ENCODE measurements at regions not wholly inside any gene's neighbourhood (a gene's known extent, or its start where the extent isn't known, plus 50 kb on each side); places are given as distances from the start of the nearest gene placed in this dataset.

- no peaks in the 10 kb centered on the region for H4K20me1 ChIP-seq (ENCODE audit: insufficient read depth)
- no peaks in the 10 kb centered on the region for H3K27me3 ChIP-seq (ENCODE audit: insufficient read depth, low read depth, low read length)
- H3F3A ChIP-seq (ENCODE audit: insufficient read depth, low read length, poor library complexity, severe bottlenecking), result no peaks in the 10 kb centered on the region
- no peaks in the 10 kb centered on the region for H3K9me3 ChIP-seq (ENCODE audit: low read length)
- TF ChIP-seq MXI1 (conservative IDR thresholded peaks at IDR 0.05; ENCODE audit: poor library complexity, severe bottlenecking), result no peak
- no peak for TF ChIP-seq RAD21 (conservative IDR thresholded peaks at IDR 0.05)
- TF ChIP-seq CTCF (IDR thresholded peaks at IDR 0.05; ENCODE audit: poor library complexity, severe bottlenecking), result no peak
- no peak for TF ChIP-seq EP300 (conservative IDR thresholded peaks at IDR 0.05; ENCODE audit: poor library complexity, severe bottlenecking)
- TF ChIP-seq TAF1 (IDR thresholded peaks at IDR 0.05; ENCODE audit: low read depth), result no peak
- TF ChIP-seq EZH2 (IDR thresholded peaks at IDR 0.05; ENCODE audit: borderline replicate concordance, insufficient read depth, low read length, poor library complexity, severe bottlenecking), result no peak
- TF ChIP-seq SMC3 (conservative IDR thresholded peaks at IDR 0.05; ENCODE audit: poor library complexity), result no peak
- no peak for TF ChIP-seq POLR2AphosphoS5 (IDR thresholded peaks at IDR 0.05)
- no peak for TF ChIP-seq REST (IDR thresholded peaks at IDR 0.05; ENCODE audit: borderline replicate concordance)
- no peak overlapping the region for H3K9ac ChIP-seq (ENCODE audit: low read length)
- H2AFZ ChIP-seq (ENCODE audit: low read depth, low read length), result no peak overlapping the region
- H3K27ac ChIP-seq (ENCODE audit: low read length), result no peak overlapping the region
- no peaks in the 10 kb centered on the region for H3K9me2 ChIP-seq (ENCODE audit: insufficient read depth, low read length)
- H3K4me2 ChIP-seq (ENCODE audit: low read length), result no peak overlapping the region
- H3K4me3 ChIP-seq (ENCODE audit: low read length), result no peak overlapping the region
- H3K36me3 ChIP-seq (ENCODE audit: insufficient read depth, low read length), result no peaks in the 10 kb centered on the region
- H3K79me2 ChIP-seq (replicated peaks; ENCODE audit: insufficient read depth, low read length), result no peaks in the 10 kb centered on the region
Observed at GRCh38 chr2:209145941-209146681, 277.7 kb upstream of the MAP2 start.

- no peaks in the 10 kb centered on the region for H3K9me2 ChIP-seq (ENCODE audit: insufficient read depth, low read length)
- no peaks in the 10 kb centered on the region for H3F3A ChIP-seq (ENCODE audit: insufficient read depth, low read length, poor library complexity, severe bottlenecking)
- H3K36me3 ChIP-seq (ENCODE audit: insufficient read depth, low read length), result no peaks in the 10 kb centered on the region
- no peaks in the 10 kb centered on the region for H3K27me3 ChIP-seq (ENCODE audit: insufficient read depth, low read depth, low read length)
- no peaks in the 10 kb centered on the region for H3K9me3 ChIP-seq (ENCODE audit: low read length)
- H3K27ac ChIP-seq (ENCODE audit: low read length), result no peak overlapping the region
- no peak overlapping the region for H2AFZ ChIP-seq (ENCODE audit: low read depth, low read length)
- no peaks in the 10 kb centered on the region for H3K79me2 ChIP-seq (replicated peaks; ENCODE audit: insufficient read depth, low read length)
- H4K20me1 ChIP-seq (ENCODE audit: insufficient read depth), result no peaks in the 10 kb centered on the region
- H3K4me2 ChIP-seq (ENCODE audit: low read length), result no peak overlapping the region
- no peak overlapping the region for H3K4me3 ChIP-seq (ENCODE audit: low read length)
- H3K9ac ChIP-seq (ENCODE audit: low read length), result no peak overlapping the region
- no peak for TF ChIP-seq TAF1 (IDR thresholded peaks at IDR 0.05; ENCODE audit: low read depth)
- TF ChIP-seq POLR2AphosphoS5 (IDR thresholded peaks at IDR 0.05), result no peak
- no peak for TF ChIP-seq RAD21 (conservative IDR thresholded peaks at IDR 0.05)
Observed at GRCh38 chr2:209146682-209147320, 277.0 kb upstream of the MAP2 start.
